DOHH2 (cell line): ENCODE measurements at regions not wholly inside any gene's neighbourhood (a gene's known extent, or its start where the extent isn't known, plus 50 kb on each side); places are given as distances from the start of the nearest gene placed in this dataset.

Experiments used
- CTCF ChIP-seq: fragments of 200-600 bp; sonication (generic); IDR thresholded peaks from one replicate; pipeline ENCODE4 v1.5.1; 2014; ENCODE audit warnings: antibody characterized with exemption, mild to moderate bottlenecking, low read depth, low read length; ENCODE audit not compliant: poor library complexity, severe bottlenecking
- EZH2phosphoT487 ChIP-seq: fragments of 200-600 bp; sonication (generic); IDR thresholded peaks from 2 replicates; pipeline ENCODE4 v1.6.1; 2017; ENCODE audit warnings: borderline replicate concordance, mild to moderate bottlenecking, antibody characterized with exemption, low read length, moderate library complexity, mixed read lengths

- no peak for TF ChIP-seq CTCF
- no peak for TF ChIP-seq EZH2phosphoT487
Observed at GRCh38 chr21:21682172-21682571, 684.0 kb downstream of the NCAM2 start.
